GM18498 (cell line): ENCODE measurements at regions not wholly inside any gene's neighbourhood (a gene's known extent, or its start where the extent isn't known, plus 50 kb on each side); places are given as distances from the start of the nearest gene placed in this dataset.
"Not testable (repeated sequence)": the region's sequence is repeated elsewhere in the genome, so short reads cannot be mapped to it uniquely, and the experiment has no call there.

Experiments used
- ATAC-seq: cut with Tn5 transposase; IDR thresholded peaks from one replicate; pipeline ENCODE4 v1.9.1; 2021; ENCODE audit warnings: mild to moderate bottlenecking, moderate library complexity; ENCODE audit not compliant: unreplicated experiment

DNA sequence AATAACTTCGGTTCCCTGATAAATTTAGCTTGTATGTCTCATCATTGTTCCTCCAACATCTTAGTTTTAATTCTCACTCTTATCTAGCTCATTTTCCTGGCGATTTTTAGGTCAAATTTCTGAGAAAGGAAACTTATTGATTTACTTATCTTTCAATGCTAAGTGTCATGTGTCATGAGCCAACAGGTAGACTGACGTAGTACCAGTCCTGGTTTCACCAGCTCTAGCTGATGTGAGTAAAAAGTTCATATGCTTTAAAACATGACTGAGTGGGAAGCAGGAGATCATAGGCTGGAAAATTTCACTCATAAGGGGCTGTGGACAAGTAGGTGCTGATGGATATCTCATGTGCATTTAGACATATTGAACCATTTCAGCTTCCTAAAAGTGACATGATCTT, 441.7 kb upstream of the NR3C2 start:
- ATAC-seq = no peak

DNA sequence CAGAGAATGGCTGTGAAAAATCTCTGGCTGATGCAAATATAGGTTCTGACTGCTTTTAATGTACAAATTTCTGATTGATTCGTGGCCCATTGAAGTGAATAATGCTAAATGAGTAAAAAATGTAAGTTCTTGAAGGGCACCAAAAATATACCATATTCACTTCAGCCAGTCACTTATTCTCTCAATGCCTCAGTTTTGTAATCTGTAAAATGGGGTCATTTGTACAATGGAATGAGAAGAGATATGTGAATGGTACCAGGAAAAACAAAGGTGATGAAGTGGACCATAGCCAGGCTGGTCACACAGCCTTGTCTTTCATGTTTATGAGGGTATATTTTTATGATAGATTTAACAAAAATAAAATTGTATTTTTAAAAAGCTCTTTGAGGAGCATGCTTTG, 441.2 kb upstream of the NR3C2 start:
- no peak for ATAC-seq

DNA sequence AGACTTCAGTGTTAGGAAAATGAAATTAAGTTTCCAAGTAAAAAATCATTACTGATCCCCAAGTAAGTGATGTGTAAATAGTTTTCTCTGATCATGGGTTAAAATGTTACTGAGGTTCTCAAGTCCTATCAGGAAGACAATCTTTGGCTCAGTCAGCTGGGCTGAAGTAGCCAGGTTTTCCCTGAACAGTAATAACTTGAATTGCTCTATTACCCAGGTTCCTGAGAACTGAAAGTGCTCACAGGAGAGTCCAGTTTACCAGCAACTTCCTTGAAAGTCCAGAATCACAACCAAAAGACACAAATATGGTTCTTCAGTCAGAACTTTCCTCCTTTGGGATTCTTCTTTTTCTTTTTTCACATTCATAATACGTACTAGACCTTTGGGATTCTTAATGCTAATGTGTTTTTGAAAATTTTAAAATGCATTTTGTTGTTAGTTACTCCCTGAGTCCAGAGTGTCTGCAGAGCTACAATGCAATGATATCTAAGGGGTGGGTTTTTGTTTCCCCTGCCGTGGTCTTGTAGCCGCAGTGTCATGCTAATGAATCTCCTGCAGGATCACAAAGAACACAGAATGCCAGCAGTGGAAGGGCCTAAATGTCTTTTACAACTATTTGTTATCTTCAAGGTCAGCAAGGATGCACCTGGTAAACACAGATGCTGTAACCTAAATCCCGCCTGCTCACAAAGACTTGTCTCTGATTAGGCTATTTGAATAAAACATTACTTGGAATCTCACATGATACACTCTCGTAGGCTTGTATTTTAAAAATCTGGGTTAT, 439.8 kb upstream of the NR3C2 start:
- no peak for ATAC-seq

DNA sequence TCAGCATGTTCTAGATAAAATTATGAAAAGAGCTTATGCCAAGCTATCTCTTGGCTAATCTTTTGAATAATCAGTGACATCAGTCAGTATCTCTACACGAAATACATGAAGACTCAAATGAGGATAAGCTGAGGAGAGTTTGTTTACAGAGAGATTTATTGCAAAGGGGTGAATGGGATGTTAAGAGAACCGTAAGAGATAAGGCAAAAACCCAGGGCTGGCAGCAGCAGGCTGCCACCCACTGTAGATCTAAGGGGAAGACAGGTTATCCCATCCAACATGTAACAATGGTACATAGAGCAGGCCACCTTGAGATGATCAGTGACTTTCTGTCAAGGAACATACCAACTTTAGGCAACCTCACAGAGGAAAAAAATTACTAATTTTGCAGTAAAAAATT, 432.1 kb upstream of the NR3C2 start:
- no peak for ATAC-seq

DNA sequence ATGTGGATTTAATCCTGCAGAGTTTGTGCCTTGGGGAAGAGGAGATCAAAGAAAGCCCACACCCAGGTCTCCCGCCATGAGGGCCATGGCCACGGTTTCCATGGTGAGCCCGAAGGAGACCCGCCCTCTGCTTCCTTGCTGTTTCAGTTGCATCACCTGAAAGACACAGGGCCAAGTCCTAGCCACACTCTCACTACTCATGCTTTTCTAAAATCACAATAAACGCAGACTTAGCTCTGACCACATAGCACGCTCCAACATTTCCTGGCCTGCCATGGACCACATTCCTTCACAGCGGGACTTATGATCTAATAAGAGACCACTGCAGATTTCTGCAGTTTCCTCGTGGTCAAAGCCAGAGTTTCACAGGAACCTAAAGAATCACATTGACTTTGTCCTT, 426.0 kb upstream of the NR3C2 start:
- ATAC-seq = no peak

DNA sequence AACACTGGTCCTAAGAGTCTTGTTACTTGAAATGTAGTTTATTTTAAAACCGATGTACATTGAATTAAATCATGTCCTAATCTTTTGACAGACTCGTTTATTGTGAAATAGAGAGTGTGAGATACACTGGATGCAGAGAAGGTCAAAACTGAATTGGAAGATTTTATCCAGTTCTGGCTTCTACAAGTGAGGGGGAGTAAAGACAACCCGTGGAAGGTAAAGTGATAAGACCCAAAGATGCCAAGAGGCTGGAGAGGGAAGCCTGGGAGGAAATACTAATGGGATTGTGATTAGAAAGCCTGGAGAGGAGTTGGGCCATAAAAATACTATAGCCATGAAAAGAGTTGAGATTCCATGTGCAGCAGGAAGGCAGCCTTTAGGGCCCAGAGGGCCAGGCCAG, 424.5 kb upstream of the NR3C2 start:
- ATAC-seq = no peak

DNA sequence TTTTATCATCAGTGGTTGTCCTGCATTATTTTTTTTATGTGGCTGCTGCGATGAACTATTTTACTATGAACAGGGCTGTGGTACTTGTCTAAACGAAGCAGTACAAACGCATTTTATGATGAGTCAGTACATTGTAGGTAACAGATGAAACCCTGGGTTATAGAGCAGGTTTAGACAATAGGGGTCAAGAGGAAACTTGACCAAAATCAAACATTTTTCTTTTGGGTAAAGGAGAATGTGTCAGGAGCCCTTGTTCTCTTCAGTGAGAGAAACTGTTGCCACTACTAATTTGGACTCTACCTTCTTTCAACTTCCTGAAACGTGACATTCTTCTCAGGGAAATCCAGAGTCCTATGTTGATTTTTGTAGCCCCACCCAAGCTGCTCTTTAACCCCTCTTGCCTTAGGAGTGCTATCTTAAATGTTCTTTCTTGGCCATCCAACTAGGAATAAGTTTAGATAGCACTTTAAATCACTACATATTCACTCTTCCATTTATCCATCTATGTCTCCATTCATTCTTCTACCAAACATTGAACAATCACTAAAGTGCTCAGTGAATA, 415.8 kb upstream of the NR3C2 start:
- ATAC-seq = no peak

DNA sequence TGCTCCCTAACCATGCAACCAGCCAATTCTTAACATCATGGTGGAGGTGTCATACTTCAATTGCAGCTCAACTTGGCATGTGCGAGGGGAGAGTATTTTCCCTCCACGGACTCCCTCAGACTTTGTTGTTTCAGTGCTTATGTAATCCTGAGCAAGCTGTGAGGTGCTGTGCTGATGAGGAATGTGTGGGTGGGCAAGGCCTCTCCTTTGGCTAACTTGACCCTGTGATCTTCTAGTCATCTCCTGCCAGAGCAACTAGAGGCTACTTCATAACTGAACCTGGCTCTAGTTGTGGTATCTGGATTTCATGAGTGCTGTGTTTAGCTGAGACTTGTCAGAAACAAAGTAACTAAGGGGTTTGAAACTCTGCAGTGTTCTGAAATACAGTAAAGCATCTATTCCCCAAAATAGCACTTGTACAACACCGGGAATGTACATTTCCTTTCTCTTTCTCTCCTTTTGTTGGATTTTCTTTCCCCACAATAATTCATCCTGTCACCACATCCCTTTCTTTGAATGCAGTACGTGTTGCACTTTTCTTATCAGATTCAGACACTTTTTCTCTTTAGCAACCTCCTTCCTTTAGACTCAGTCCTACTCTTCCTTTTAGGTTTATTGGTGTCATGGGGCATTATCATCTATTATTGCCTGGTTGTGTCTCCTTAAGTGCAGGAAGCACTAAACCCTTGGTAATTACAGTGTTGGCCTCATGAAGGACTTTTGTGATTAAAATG, 415.2 kb upstream of the NR3C2 start:
- no peak for ATAC-seq

DNA sequence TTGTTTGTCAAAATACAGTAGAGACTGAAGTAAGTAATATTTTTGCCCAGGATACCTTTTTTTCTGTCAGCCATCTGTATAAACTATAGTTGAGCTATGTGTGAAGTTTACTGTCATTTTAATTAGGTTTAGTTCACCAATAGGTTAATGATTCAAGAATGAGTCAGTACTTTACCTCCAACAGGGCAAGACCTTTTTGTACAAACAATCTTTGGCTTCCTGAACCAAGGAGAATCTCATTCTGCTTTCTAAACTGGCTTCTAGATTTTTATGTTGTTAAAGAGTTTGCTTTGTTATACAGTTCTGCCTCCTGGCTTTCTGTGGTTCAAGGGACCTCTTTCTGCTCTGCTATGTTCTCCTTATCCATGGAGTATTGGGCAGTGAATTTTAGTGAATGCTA, 412.0 kb upstream of the NR3C2 start:
- ATAC-seq = no peak

DNA sequence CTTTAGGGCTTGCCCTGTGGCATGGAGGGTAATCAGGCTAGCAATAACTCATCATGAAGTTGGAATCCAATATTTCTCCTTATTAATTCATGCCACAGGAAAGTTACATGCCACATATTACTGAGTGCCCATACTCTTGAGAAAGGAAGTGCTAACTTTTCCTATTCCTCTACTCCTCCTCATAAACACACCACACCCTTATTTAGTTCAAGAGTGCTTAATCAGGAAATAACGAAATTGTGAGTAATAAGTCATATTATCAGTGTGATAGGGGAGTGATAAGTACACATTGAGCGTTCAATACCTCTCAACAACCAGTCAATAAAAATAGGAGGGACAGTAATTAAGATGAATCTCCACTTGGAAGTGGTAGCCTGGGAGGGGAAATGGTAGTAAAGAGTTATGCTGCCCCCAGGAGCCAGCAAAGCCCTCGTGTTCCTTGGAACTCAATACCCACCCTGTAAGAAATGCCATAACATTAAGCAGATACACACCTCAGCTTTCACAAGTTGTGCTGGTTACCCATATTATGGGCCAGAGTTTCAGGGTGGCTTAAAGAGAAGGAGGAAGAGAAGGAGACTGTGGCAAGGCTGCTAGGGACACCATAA, 410.0 kb upstream of the NR3C2 start:
- ATAC-seq = no peak

DNA sequence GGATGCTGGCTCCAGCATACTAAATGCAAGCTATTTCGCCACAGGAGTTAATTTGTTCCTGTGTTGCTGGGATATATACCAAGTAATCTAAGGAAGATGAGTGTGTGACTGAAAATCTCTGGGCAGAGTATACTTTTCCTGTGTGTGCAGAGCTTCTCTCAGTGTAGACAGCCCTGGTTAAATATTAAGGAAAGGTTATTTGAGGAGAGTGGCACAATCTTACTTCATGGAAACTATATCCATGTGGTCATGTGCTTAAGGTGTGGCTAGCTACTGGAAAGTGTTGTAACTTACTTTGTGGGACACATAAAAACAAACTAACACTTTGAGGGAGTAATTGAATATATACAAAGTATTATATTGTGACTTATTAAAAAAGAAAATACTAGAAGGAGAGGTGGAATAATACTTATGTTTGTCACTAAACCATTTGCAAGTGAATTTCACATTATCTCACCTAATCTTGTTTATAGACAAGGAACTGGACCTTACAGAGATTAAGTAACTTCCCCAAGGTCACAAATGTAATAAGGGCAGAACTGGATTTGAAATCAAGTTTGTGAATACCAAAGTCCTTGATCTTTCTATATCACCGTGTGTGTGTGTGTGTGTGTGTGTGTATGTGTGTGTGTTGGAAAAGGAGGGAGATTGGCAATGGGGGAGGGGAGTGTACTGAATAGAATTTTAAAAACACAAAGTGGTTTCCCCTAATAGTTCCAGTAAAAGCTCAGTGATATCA, 408.2 kb upstream of the NR3C2 start:
- no peak for ATAC-seq

DNA sequence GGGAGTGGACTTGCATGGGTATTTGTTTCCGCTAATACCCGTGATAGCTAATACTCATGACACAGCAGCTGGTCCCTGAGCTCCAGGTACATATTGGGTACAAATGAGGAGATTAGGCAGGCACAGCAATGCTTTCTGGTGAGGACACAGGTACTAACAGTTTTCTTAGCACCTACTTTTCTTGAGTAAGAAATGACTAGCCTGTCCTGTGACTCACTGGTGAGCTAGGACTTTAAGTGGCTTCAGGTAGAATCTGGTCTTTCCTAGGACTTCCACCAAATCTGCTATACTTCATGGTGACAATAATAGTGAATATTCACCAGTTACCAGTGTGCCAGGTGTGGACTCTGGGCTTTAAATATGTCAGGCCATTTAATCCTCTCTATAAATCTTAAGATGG, 407.4 kb upstream of the NR3C2 start:
- ATAC-seq = no peak

DNA sequence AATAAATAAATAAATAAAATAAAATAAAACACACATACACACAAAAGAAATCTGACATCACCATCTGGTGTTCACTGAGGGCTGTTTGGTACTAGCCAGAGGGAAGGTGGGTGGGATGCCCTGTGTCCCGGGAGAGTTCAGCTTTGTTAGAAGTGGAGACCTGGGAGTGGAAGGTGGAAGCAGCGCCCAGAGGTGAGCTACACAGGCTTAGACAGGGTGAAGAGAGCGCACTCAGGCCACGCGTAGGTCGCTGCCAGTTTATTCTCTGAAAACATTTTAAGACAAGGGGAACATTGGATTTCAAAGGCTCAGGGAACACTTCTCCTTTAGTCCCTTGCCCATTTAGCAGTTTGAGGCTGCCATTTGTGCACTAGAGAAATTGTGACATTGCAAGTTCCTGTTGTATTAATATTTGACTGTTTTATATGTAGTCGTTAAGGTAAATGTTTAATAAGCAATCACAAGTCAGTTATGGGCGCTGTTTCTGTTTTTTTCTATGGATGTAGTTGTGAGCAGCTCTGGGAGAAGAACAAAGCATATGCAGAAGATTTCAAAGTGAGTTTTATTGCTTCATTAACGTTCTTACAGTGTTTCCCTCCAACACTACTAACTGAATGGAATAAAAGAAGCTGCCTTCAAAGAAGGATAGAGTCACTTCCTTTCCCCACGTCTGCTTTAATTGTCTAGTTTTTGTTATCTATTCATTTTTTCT, 405.5 kb upstream of the NR3C2 start:
- no peak for ATAC-seq

DNA sequence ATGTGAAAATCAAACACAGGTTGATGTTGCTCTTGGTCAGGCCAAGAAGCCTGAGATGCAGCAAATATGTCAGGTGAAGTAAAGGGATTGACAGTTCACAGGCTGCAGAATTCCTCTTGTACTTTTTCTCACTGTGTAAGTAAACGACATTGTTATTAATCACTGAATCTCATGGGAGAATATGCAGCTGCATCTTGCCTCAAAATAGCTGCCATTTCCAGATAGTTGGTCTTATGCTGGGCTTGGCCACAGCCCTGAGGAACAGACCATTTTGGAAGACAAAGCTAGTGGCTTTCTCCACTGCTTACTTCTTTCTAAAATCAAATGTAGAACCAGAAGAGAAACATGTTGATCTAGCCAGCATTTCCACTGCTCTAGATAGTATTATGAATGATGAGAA, 403.4 kb upstream of the NR3C2 start:
- no peak for ATAC-seq

DNA sequence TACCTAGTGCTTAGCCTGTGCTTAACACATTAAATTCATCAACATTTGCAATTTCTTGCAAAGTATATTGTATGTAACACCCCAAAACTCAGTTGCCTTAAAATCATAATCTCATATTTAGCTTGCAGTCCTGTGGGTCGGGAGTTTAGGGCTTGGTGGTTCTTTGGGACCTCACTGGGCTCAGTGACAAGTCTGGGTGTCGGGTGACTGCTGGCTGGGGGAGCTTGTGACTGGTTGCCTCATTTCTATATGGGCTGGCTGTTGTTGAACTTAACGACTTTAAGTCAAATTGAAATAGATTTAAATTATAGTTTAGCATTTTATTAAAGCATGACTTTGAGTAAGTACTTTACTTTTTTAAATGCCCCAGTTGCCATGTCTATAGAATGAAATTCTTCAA, 401.4 kb upstream of the NR3C2 start:
- no peak for ATAC-seq

DNA sequence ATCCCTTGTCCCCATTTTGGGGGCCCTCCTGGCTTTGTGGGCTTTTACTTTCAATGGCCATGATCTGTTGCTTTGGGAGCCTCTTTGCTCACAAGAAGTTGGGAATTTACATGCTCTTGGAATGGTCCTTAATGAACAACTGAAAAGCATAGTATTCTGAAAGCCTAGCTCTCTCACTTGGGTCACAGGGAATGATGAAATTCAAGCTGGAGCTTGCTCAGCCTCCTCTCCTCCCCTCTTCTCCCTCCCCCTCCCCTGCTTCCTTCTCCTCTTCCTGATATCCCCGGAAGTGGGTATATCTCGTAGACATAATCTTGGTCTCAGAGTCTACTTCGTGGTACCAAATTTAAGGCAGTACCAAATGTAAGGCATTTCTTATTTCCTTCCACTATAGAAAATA, 400.6 kb upstream of the NR3C2 start:
- ATAC-seq = no peak

DNA sequence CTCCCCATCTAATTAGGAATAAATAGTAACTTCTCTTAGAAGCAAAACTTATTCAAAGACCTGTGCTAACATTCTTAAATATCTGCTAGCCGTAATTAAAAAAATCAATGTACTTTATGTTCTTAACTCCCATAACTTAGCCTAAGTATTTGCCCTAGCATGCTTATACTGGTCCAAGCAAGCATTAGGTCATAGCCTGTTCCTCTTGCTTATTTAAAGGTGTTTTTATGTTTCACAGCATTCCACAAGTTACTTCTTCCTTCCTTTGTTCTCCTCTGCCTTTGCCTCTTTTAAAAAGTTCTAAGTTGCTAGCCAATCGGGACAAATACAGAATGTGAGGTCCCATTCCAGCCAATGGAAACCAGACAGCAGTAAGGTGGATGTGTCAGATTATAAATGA, 395.4 kb upstream of the NR3C2 start:
- not testable (repeated sequence) for ATAC-seq

DNA sequence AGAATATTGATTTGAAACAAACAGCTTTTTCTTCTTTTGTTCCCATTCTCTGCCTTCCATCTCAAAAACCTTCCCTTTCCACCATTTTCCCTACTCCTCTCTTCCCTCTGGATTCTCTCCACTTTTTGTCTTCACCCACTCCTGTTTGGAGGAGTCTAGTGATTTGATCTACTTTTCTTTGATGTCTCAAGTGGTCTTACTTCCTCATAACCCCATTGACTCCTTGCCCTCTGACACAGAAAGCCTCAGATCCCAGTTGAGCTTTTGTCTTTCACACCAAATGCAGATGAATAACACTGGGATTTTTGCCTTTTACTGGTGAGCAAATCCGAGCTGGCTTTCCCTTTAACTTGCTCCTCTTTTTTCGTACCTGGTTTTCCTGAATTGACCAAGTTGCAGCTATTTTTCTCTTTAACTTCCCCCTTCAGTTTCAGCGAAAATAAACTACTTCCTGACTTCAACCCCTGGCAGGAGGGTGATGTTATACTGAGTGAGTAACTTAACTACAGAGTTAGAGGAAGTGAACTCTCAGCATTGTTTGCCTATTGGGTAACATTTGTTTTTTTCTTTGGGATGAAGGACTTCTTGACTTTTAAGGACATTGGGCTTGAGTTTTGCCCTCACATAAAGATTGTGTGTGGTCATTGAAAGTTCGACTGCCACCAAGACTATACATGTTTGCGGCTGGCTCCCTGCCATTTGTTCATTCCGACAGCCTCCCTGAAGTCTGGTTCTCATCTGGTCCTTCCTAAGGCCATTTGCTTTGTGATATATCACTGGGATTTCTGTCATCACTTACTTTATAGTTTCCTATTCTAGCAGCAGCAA, 392.8 kb upstream of the NR3C2 start:
- no peak for ATAC-seq

DNA sequence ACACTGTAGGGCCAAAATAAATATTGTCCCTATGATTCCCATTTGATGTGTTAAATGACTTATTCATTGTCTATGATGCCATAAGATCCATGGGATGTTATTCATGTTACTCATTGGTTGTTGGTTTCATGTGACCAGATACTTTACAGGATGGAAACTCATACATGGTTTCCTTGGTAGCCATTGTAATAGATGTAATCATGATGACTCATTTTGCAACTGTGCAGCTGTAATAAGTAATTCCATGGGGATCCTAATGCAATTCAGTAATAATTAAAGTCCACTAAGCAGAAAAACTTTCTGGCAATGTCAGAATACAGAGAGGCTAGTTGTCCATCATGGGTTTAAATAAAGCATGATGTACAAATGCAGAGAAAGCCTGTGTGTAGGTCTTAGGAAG, 389.7 kb upstream of the NR3C2 start:
- no peak for ATAC-seq

DNA sequence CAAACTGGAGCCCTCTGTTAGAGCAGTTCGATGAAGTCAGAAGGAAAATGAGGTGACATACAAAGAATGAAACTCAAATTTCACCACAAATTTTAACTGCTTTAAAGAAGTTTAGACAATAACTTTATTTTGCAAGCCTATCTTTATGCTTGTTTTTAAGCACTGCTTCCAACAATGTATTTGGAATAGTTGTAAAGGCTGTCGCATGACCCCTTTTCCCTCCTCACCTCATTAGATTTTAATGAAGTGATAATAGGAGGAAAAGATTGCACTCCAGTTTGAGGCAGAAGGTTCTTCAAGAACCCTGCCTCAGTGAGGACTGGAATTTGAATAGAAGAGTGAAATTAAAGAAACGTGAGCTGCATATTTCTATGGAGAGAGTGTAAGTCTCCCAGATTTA, 386.1 kb upstream of the NR3C2 start:
- no peak for ATAC-seq
